Neural progenitor cell (in vitro differentiated cells): ENCODE measurements at regions not wholly inside any gene's neighbourhood (a gene's known extent, or its start where the extent isn't known, plus 50 kb on each side); places are given as distances from the start of the nearest gene placed in this dataset.

ENCODE experiments used
- DNase-seq: peaks from one replicate; pipeline ENCODE4 v3.0.0-alpha.2; 2016; ENCODE audit warnings: low spot score
- H2AFZ ChIP-seq: fragments of 200-600 bp; sonication (generic); replicated peaks from 2 replicates; pipeline ENCODE4 v1.6.1; 2016; ENCODE audit warnings: antibody characterized with exemption
- H3F3A ChIP-seq: fragments of 200-600 bp; sonication (generic); 2 replicates; pipeline ENCODE4 v1.6.1; 2016; ENCODE audit warnings: antibody characterized with exemption, low read depth
- H3K27ac ChIP-seq: fragments of 200-600 bp; sonication (generic); 2 replicates; pipeline ENCODE4 v1.5.1; 2016; ENCODE audit warnings: mild to moderate bottlenecking
- H3K27me3 ChIP-seq: fragments of 200-600 bp; sonication (generic); 2 replicates; pipeline ENCODE4 v1.6.1; 2016; ENCODE audit warnings: mild to moderate bottlenecking, moderate library complexity
- H3K36me3 ChIP-seq: fragments of 200-600 bp; sonication (generic); 2 replicates; pipeline ENCODE4 v1.5.1; 2016
- H3K4me1 ChIP-seq: fragments of 200-600 bp; sonication (generic); 2 replicates; pipeline ENCODE4 v1.6.1; 2016; ENCODE audit warnings: mixed run types
- H3K4me2 ChIP-seq: fragments of 200-600 bp; sonication (generic); 2 replicates; pipeline ENCODE4 v1.6.1; 2016
- H3K4me3 ChIP-seq: fragments of 200-600 bp; sonication (generic); 2 replicates; pipeline ENCODE4 v1.5.1; 2016
- H3K79me2 ChIP-seq: fragments of 200-600 bp; sonication (generic); 2 replicates; pipeline ENCODE4 v1.6.1; 2016; ENCODE audit warnings: low read depth
- H3K9ac ChIP-seq: fragments of 200-600 bp; sonication (generic); 2 replicates; pipeline ENCODE4 v1.6.1; 2016
- H3K9me3 ChIP-seq: fragments of 200-600 bp; sonication (generic); 2 replicates; pipeline ENCODE4 v1.5.1; 2016; ENCODE audit warnings: low read depth
- H4K20me1 ChIP-seq: fragments of 200-600 bp; sonication (generic); 2 replicates; pipeline ENCODE4 v1.6.1; 2016; ENCODE audit warnings: low read depth
- H3K27ac Mint-ChIP-seq: 3 replicates; pipeline ENCODE4 v1.8.0; 2021; ENCODE audit warnings: mixed read lengths
- H3K27me3 Mint-ChIP-seq: 2 replicates; pipeline ENCODE4 v1.8.0; 2022; ENCODE audit warnings: low read depth, mild to moderate bottlenecking, inconsistent platforms, moderate library complexity, mixed read lengths; ENCODE audit not compliant: insufficient read depth
- H3K36me3 Mint-ChIP-seq: 3 replicates; pipeline ENCODE4 v1.8.0; 2021; ENCODE audit warnings: mixed read lengths
- H3K4me1 Mint-ChIP-seq: 3 replicates; pipeline ENCODE4 v1.8.0; 2021; ENCODE audit warnings: mixed read lengths
- H3K4me3 Mint-ChIP-seq: 3 replicates; pipeline ENCODE4 v1.8.0; 2021; ENCODE audit warnings: mild to moderate bottlenecking, moderate library complexity, mixed read lengths
- H3K9me3 Mint-ChIP-seq: 3 replicates; pipeline ENCODE4 v1.8.0; 2020; ENCODE audit warnings: mixed read lengths
- CTCF ChIP-seq: fragments of 200-600 bp; sonication (generic); IDR thresholded peaks from 2 replicates; pipeline ENCODE4 v1.5.1; 2017; ENCODE audit warnings: antibody characterized with exemption, mild to moderate bottlenecking
- EZH2 ChIP-seq: fragments of 200-600 bp; sonication (generic); IDR thresholded peaks from 2 replicates; pipeline ENCODE4 v1.6.1; 2017; ENCODE audit warnings: antibody characterized with exemption, mild to moderate bottlenecking, moderate library complexity
- EZH2phosphoT487 ChIP-seq: fragments of 200-600 bp; sonication (generic); IDR thresholded peaks from 2 replicates; pipeline ENCODE4 v1.6.1; 2017; ENCODE audit warnings: antibody characterized with exemption

- Histone ChIP-seq H3K27me3 (peaks cover 14% of the 10 kb centered on the region), H3K9me3 (no peaks in the 10 kb centered on the region), H3F3A (peaks cover 35% of the 10 kb centered on the region), H3K4me1 (peaks cover 41% of the 10 kb centered on the region), H3K36me3 (no peaks in the 10 kb centered on the region), H2AFZ (peak overlapping the region; percentile 32), H3K4me2 (peak overlapping the region; percentile 52), H3K9ac (no peak overlapping the region), H3K27ac (peak overlapping the region; percentile 17), H3K79me2 (no peaks in the 10 kb centered on the region), H4K20me1 (no peaks in the 10 kb centered on the region), H3K4me3 (peak overlapping the region; percentile 2)
- Mint-ChIP-seq H3K36me3 (peaks cover 5% of the 10 kb centered on the region), H3K9me3 (peaks cover 27% of the 10 kb centered on the region), H3K4me1 (peaks cover 64% of the 10 kb centered on the region), H3K27me3 (peaks cover 12% of the 10 kb centered on the region), H3K4me3 (peak overlapping the region; percentile 63), H3K27ac (peak overlapping the region; percentile 52)
- no peak for DNase-seq
- TF ChIP-seq CTCF (no peak), EZH2phosphoT487 (no peak), EZH2 (no peak)
These were observed 59.9 kb upstream of the ZFR start for GRCh38 chr5:32504329-32504988.

- Histone ChIP-seq H3K27me3 (peaks cover 14% of the 10 kb centered on the region), H3K36me3 (no peaks in the 10 kb centered on the region), H3K4me3 (no peak overlapping the region), H3K4me2 (peak overlapping the region; percentile 40), H3K4me1 (peaks cover 41% of the 10 kb centered on the region), H2AFZ (no peak overlapping the region), H3K9ac (no peak overlapping the region), H3K9me3 (no peaks in the 10 kb centered on the region), H3K27ac (no peak overlapping the region), H3F3A (peaks cover 35% of the 10 kb centered on the region), H3K79me2 (no peaks in the 10 kb centered on the region), H4K20me1 (no peaks in the 10 kb centered on the region)
- H3K36me3 Mint-ChIP-seq, result peaks cover 4% of the 10 kb centered on the region
- peak; percentile 57 for DNase-seq
- H3K27me3 Mint-ChIP-seq, result peaks cover 12% of the 10 kb centered on the region
- H3K4me3 Mint-ChIP-seq, result no peak overlapping the region
- peaks cover 68% of the 10 kb centered on the region for H3K4me1 Mint-ChIP-seq
- TF ChIP-seq EZH2phosphoT487, result no peak
- no peak for TF ChIP-seq CTCF
- TF ChIP-seq EZH2, result no peak
- no peak overlapping the region for H3K27ac Mint-ChIP-seq
- H3K9me3 Mint-ChIP-seq, result peaks cover 16% of the 10 kb centered on the region
These were observed 58.7 kb upstream of the ZFR start for GRCh38 chr5:32503261-32503660.

GRCh38 chr5:32501071-32502002 lies 56.8 kb upstream of the ZFR start:
- H3K27me3 Mint-ChIP-seq, result peaks cover 8% of the 10 kb centered on the region
- no peaks in the 10 kb centered on the region for H3K36me3 Mint-ChIP-seq
- Histone ChIP-seq H3F3A (peaks cover 34% of the 10 kb centered on the region), H3K36me3 (no peaks in the 10 kb centered on the region), H3K79me2 (no peaks in the 10 kb centered on the region), H3K27me3 (peaks cover 14% of the 10 kb centered on the region), H3K9me3 (no peaks in the 10 kb centered on the region), H3K4me3 (peak overlapping the region; percentile 28), H4K20me1 (no peaks in the 10 kb centered on the region), H3K4me2 (peak overlapping the region; percentile 70), H3K9ac (no peak overlapping the region), H2AFZ (peak overlapping the region; percentile 6), H3K27ac (no peak overlapping the region), H3K4me1 (peaks cover 40% of the 10 kb centered on the region)
- peaks cover 3% of the 10 kb centered on the region for H3K9me3 Mint-ChIP-seq
- H3K27ac Mint-ChIP-seq, result no peak overlapping the region
- H3K4me3 Mint-ChIP-seq, result no peak overlapping the region
- no peak for TF ChIP-seq EZH2phosphoT487
- no peak for TF ChIP-seq CTCF
- no peak for TF ChIP-seq EZH2
- H3K4me1 Mint-ChIP-seq, result peaks cover 61% of the 10 kb centered on the region
- DNase-seq, result peak; percentile 15
